LNCAP (cell line): ENCODE measurements at regions not wholly inside any gene's neighbourhood (a gene's known extent, or its start where the extent isn't known, plus 50 kb on each side); places are given as distances from the start of the nearest gene placed in this dataset.

Experiments
- TF ChIP-seq, protein P1 (sequence below): fragments of 450-650 bp; IDR thresholded peaks from 2 replicates; pipeline ENCODE4 v1.5.1; 2017; ENCODE audit warnings: mild to moderate bottlenecking

DNA sequence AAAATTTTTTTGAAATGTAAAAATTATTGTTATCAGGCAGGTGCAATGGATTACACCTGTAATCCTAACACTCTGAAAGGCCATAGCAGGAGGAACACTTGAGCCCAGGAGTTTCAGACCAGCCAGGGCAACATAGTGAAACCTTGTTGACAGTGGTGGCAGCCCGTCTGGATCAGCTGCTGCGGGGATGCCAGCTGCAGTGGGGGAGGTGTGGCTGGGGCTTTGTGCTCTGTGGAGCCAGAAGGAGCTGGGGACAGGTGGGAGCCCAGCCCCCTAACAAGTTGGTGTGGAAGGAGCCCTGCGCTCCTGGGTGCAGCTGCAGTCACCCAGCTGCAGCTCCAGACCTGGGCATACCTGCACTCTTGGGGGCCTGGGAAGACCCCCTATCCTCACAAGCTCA lies 182.4 kb upstream of the MC4R start:
- TF ChIP-seq, protein P1, sequence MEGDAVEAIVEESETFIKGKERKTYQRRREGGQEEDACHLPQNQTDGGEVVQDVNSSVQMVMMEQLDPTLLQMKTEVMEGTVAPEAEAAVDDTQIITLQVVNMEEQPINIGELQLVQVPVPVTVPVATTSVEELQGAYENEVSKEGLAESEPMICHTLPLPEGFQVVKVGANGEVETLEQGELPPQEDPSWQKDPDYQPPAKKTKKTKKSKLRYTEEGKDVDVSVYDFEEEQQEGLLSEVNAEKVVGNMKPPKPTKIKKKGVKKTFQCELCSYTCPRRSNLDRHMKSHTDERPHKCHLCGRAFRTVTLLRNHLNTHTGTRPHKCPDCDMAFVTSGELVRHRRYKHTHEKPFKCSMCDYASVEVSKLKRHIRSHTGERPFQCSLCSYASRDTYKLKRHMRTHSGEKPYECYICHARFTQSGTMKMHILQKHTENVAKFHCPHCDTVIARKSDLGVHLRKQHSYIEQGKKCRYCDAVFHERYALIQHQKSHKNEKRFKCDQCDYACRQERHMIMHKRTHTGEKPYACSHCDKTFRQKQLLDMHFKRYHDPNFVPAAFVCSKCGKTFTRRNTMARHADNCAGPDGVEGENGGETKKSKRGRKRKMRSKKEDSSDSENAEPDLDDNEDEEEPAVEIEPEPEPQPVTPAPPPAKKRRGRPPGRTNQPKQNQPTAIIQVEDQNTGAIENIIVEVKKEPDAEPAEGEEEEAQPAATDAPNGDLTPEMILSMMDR: no peak

DNA sequence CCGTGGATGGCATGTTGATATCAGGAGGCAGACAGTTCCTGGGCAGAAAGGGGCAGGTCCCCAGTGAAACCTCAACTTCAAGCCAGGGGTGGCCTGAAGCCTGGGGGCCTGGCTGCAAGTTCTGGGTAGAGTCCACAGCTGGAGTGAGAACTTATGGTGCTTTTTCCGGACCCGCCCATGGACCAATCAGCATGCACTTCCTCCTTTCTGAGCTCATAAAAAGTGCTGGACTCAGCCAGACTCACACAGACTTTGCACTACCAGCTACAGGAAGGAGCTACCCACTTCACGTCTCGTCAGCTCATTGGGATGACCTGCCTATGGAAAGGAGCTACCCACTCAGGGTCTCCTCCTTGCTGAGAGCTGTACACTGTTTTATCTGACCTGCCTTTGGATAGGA lies 183.1 kb upstream of the MC4R start:
- TF ChIP-seq, protein P1: no peak

DNA sequence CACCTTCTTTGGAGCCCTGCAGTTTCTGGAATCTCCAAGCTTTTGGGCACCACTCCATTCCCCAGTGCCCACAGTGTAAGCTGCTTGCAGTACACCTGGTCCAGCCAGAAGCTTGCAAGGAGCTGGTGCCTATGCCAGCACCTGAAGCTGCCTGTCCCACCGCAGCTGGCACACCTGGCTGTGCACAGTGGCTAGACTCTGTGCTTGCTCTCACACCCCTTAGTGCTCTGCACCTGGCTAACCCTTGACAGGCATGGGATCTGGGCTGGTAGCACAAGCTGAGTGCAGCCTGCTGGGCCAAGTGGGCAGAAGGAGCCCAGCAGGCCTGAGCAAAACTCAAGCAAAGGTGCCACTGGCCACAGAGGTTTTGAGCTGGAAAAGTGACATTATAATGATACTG lies 183.8 kb upstream of the MC4R start:
- TF ChIP-seq, protein P1: no peak

DNA sequence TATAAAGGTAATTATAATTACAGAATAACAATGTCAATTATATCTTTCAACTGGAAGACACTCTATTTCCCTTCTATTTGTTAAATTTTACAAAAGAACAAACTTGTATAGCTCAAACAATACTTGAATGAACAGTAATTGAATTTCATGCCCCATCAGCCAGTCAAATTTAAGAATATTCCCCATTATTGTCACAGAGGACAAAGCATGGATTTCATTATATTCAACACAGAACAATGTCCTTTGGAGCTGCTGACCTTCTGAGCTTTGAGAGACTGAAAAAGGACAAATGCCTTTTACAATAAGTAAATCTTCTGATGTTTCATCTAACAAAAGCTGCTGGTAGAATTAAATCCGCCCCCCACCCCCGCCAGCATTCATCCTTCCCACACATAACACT lies 187.5 kb upstream of the MC4R start:
- TF ChIP-seq, protein P1: no peak

DNA sequence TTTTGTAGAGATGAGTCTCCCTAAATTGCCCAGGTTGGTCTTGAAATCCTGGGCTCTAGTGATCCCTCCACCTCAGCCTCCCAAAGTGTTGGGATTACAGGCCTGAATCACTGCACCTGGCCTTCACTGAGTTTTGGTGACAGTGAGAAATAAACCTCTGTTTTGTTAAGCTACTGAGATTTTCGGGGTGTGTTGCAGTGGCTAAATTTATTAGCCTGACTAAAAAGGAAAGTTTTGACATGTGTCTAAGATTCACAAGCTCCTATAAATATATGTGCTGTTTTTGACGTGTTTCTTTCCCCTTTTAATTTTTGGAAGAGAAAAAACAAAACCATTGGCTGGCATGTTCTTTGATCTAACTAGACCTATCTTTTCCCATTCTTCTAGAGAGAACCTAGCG lies 190.5 kb upstream of the MC4R start:
- TF ChIP-seq, protein P1: no peak

DNA sequence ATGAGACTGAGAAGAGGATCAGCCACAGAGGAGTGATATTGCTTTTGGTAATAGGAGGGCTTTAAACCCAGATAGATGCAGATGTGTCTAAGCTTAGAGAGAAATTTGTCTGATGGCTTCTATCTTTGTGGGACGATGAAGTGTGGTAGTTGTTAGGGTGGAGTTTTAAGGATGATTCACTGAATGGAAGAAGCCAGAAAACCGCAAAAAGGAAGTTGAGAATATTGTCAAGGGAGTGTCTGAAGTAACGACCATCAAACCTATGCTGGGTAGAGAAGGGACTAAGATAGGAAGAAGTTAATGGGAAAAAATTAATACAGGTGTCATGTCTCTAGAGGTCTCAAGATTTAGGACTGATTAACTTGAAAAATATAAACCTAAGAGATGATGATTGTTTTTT lies 195.6 kb upstream of the MC4R start:
- TF ChIP-seq, protein P1: no peak

DNA sequence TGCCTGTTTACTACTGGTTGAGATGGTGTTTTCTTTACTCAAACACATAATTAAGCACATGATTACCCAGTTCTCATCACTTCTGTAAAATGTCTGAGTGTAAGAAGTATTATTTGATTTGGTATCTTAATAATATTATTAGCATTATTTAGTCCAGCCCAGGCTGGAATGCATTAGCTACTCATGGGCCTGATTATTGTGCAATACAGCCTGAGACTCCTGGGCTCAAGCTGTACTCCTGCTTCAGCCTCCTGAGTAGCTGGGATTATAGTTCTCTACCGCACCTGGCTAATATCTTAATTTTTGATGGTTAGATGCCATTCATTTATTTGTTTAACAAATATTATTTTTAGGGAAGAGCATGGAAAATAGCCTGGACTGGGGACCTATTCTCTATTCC lies 197.6 kb upstream of the MC4R start:
- TF ChIP-seq, protein P1: no peak

DNA sequence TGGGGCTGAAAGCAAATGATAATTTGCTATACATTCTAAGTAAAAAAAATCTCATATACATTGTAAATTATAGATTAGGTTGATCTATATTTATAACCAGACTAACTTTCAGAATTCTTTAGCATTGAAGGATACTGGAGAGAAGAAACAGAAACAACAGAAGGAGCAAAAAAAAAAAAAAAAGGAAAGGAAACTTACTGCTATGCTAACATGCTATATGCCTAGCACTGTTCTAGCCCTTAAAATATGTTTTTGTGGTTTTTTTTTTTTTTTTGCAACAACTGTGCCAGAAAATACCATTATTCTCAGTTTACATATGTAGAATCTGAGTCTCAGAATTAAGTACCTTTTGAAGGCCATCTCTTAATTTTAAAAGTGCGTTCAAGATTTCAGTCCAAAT lies 204.9 kb upstream of the MC4R start:
- TF ChIP-seq, protein P1: no peak
